GM12878 (cell line): ENCODE measurements at regions not wholly inside any gene's neighbourhood (a gene's known extent, or its start where the extent isn't known, plus 50 kb on each side); places are given as distances from the start of the nearest gene placed in this dataset.

Source experiments
- ATAC-seq: fragments of 200-7000 bp; cut with Tn5 transposase; 3 replicates; pipeline ENCODE4 v1.9.1; 2020; ENCODE audit warnings: mild to moderate bottlenecking, moderate library complexity
- BruUV-seq: library from RNA; stranded (reverse); fragments of 400-500 nt; replicated peaks from 2 replicates; lab custom pipeline; 2021; lab: Mats Ljungman, UMichigan
- CTCF ChIA-PET: fragments of 300-600 bp; sonication (Branson Sonifier 250); formaldehyde crosslinking; extraction: SDS; loops from one replicate; lab custom pipeline; 2021; ENCODE audit warnings: inconsistent platforms; lab: Yijun Ruan, JAX
- POLR2A ChIA-PET: fragments of 350-600 bp; formaldehyde crosslinking; extraction: SDS; loops from one replicate; lab custom pipeline; 2021; ENCODE audit warnings: inconsistent platforms; lab: Charles Lee
- RAD21 ChIA-PET: fragments of 300-600 bp; sonication (Branson Sonifier 250); formaldehyde crosslinking; loops from one replicate; lab custom pipeline; 2023; ENCODE audit warnings: antibody characterized with exemption; ENCODE audit not compliant: unreplicated experiment; lab: Charles Lee
- SMC1A ChIA-PET: fragments of 300-600 bp; sonication (Branson Sonifier 250); formaldehyde crosslinking; loops from one replicate; lab custom pipeline; 2023; ENCODE audit not compliant: unreplicated experiment, uncharacterized antibody; lab: Charles Lee
- DNase-seq: peaks from one replicate; pipeline ENCODE4 v3.0.0-alpha.2; 2011; ENCODE audit warnings: low read depth, low spot score
- FAIRE-seq: peaks from 3 replicates; lab custom pipeline; 2011; peaks lifted over from hg19 to GRCh38; lab: Jason Lieb, UNC
- H2AFZ ChIP-seq: 2 replicates; pipeline ENCODE4 v1.6.0; 2011; ENCODE audit warnings: low read depth, low read length, control low read depth; ENCODE audit not compliant: control insufficient read depth
- H3K27ac ChIP-seq: 2 replicates; pipeline ENCODE4 v1.5.1; 2011; ENCODE audit warnings: control low read depth; ENCODE audit not compliant: control insufficient read depth, insufficient read depth
- H3K27me3 ChIP-seq, 2 experiments: replicated peaks in 1 of 2; 2 replicates each; pipeline versions ENCODE4 v1.6.0 to v1.6.1; 2011; ENCODE audit warnings: low read length in 1 of 2; ENCODE audit not compliant: control insufficient read depth in 2 of 2, insufficient read depth in 2 of 2
- H3K36me3 ChIP-seq, 2 experiments: 2 replicates each; pipeline ENCODE4 v1.5.1; 2011; ENCODE audit warnings: low read length in 1 of 2; ENCODE audit not compliant: control insufficient read depth in 2 of 2, insufficient read depth in 2 of 2
- H3K4me1 ChIP-seq: 2 replicates; pipeline ENCODE4 v1.6.1; 2011; ENCODE audit warnings: mild to moderate bottlenecking, low read length, moderate library complexity, mixed read lengths; ENCODE audit not compliant: control insufficient read depth, insufficient read depth
- H3K4me2 ChIP-seq: 2 replicates; pipeline ENCODE4 v1.6.0; 2011; ENCODE audit warnings: control low read depth; ENCODE audit not compliant: control insufficient read depth, insufficient read depth
- H3K4me3 ChIP-seq: fragments of 200-600 bp; sonication (generic); 2 replicates; pipeline ENCODE4 v1.5.1; 2016
- H3K79me2 ChIP-seq: 2 replicates; pipeline ENCODE4 v1.6.0; 2011; ENCODE audit warnings: low read length; ENCODE audit not compliant: control insufficient read depth, insufficient read depth
- H3K9ac ChIP-seq: 2 replicates; pipeline ENCODE4 v1.8.0; 2011; ENCODE audit warnings: low read length, control low read depth, mixed read lengths; ENCODE audit not compliant: control insufficient read depth, insufficient read depth
- H3K9me3 ChIP-seq: replicated peaks from 3 replicates; pipeline ENCODE4 v1.5.1; 2011; ENCODE audit warnings: mild to moderate bottlenecking, low read length; ENCODE audit not compliant: control insufficient read depth, insufficient read depth
- H4K20me1 ChIP-seq: 2 replicates; pipeline ENCODE4 v1.6.0; 2011; ENCODE audit not compliant: control insufficient read depth, insufficient read depth
- ATF7 ChIP-seq: fragments of 450-650 bp; IDR thresholded peaks from 2 replicates; pipeline ENCODE4 v1.6.1; 2016; ENCODE audit warnings: low read depth, mild to moderate bottlenecking
- DPF2 ChIP-seq: fragments of 450-650 bp; IDR thresholded peaks from 2 replicates; pipeline ENCODE4 v1.6.1; 2017; ENCODE audit warnings: mild to moderate bottlenecking
- ESRRA ChIP-seq: IDR thresholded peaks from 2 replicates; pipeline ENCODE4 v1.6.1; 2012; ENCODE audit warnings: mild to moderate bottlenecking, low read length, improper control_type of control experiment
- GABPA ChIP-seq: IDR thresholded peaks from 2 replicates; pipeline ENCODE4 v1.6.1; 2014; ENCODE audit warnings: antibody characterized with exemption, low read depth, mild to moderate bottlenecking, inconsistent platforms
- HSF1 ChIP-seq: fragments of 150-350 bp; IDR thresholded peaks from 2 replicates; pipeline ENCODE4 v1.6.1; 2014; ENCODE audit warnings: mild to moderate bottlenecking, low read depth, low read length
- JUNB ChIP-seq: IDR thresholded peaks from 2 replicates; pipeline ENCODE4 v1.6.1; 2016; ENCODE audit warnings: antibody characterized with exemption, mild to moderate bottlenecking
- MEF2B ChIP-seq: fragments of 450-650 bp; IDR thresholded peaks from 2 replicates; pipeline ENCODE4 v1.6.1; 2018; ENCODE audit warnings: mild to moderate bottlenecking, moderate library complexity; ENCODE audit not compliant: partially characterized antibody, poor library complexity, severe bottlenecking
- MTA2 ChIP-seq: fragments of 450-650 bp; IDR thresholded peaks from 2 replicates; pipeline ENCODE4 v1.6.1; 2016; ENCODE audit warnings: low read depth, mild to moderate bottlenecking, moderate library complexity
- NFIC ChIP-seq: IDR thresholded peaks from 2 replicates; pipeline ENCODE4 v1.6.1; 2012; ENCODE audit warnings: low read depth, mild to moderate bottlenecking, inconsistent platforms, low read length, moderate library complexity
- NR2F1 ChIP-seq: fragments of 450-650 bp; conservative IDR thresholded peaks from 2 replicates; pipeline ENCODE4 v1.6.1; 2017; ENCODE audit warnings: mild to moderate bottlenecking
- RUNX3 ChIP-seq: IDR thresholded peaks from 2 replicates; pipeline ENCODE4 v1.6.1; 2012; ENCODE audit warnings: low read length, inconsistent platforms
- SUPT20H ChIP-seq: IDR thresholded peaks from 2 replicates; pipeline ENCODE4 v1.6.1; 2011; ENCODE audit warnings: low read depth, mild to moderate bottlenecking, low read length, moderate library complexity, borderline replicate concordance; ENCODE audit not compliant: control insufficient read depth
- TBL1XR1 ChIP-seq: IDR thresholded peaks from 2 replicates; pipeline ENCODE4 v1.6.1; 2012; ENCODE audit warnings: low read depth, low read length, improper control_type of control experiment
- WGBS: methylation state at CpG from one replicate; pipeline ENCODE4 v1.1.6; 2016; ENCODE audit warnings: low lambda C conversion rate; ENCODE audit not compliant: insufficient replicate concordance, insufficient coverage; ENCODE audit errors: missing lambda C conversion rate; 5-methylcytosine and 5-hydroxymethylcytosine counted together
- in situ Hi-C: fragments of 300-500 bp; cut with MboI; formaldehyde crosslinking; loops from 9 replicates; pipeline ENCODE4 v1.14.3; 2018; ENCODE audit warnings: mixed read lengths
- intact Hi-C: fragments of 100-400 bp; cut with micrococcal nuclease; formaldehyde crosslinking; loops from one replicate; pipeline ENCODE4 v1.14.2; 2022; ENCODE audit not compliant: unreplicated experiment
- TF ChIP-seq, protein P1 (sequence below): fragments of 450-650 bp; IDR thresholded peaks from 2 replicates; pipeline ENCODE4 v1.6.1; 2017; ENCODE audit warnings: low read depth, mild to moderate bottlenecking, moderate library complexity

- CTCF ChIA-PET: no interaction called here
Observed at GRCh38 chr6:22653980-22654610, 84.7 kb downstream of the HDGFL1 start.

GRCh38 chr6:22656706-22657351 is 87.5 kb downstream of the HDGFL1 start:
- in situ Hi-C loops: no loop called here
- ChIA-PET RAD21 (interaction anchor here (0.8 kb wide), 1 partner anchor 508 kb away, joined by 3 read pairs; no protein-coding TSS in a partner anchor), POLR2A (no interaction called here), CTCF (interaction anchor here (0.7 to 1.3 kb wide), 3 partner anchors 11 to 45 kb away, joined by 3 to 5 read pairs (median 3); no protein-coding TSS in a partner anchor), SMC1A (interaction anchor here (0.7 to 1.8 kb wide), 12 partner anchors 9 to 1064 kb away, joined by 3 to 9 read pairs (median 4); partner anchors contain the start of gene SOX4)
- intact Hi-C loops: no loop called here
- H3K36me3 ChIP-seq: no peaks in the 10 kb centered on the region
- H3K9me3 ChIP-seq: no peaks in the 10 kb centered on the region
- no peaks in the 10 kb centered on the region for H3K79me2 ChIP-seq
- no peak overlapping the region for H3K4me2 ChIP-seq
- WGBS: 23% methylated on average over 3 of the region's 3 CpGs
- H3K27me3 ChIP-seq: no peaks in the 10 kb centered on the region
- ATAC-seq (peak; percentile 82), DNase-seq (no peak), FAIRE-seq (no peak)
- no peak overlapping the region for H3K9ac ChIP-seq
- H3K4me1 ChIP-seq: no peaks in the 10 kb centered on the region
- no peaks in the 10 kb centered on the region for H4K20me1 ChIP-seq
- no TSS peak for BruUV-seq
- no peak overlapping the region for H3K27ac ChIP-seq
- no peak overlapping the region for H3K4me3 ChIP-seq
- H2AFZ ChIP-seq: no peak overlapping the region
- no peak for TF ChIP-seq GABPA
- no peak for TF ChIP-seq HSF1
- TF ChIP-seq NFIC: peak; percentile 24; the same call in 1 of the 2 replicates
- TF ChIP-seq, protein P1, sequence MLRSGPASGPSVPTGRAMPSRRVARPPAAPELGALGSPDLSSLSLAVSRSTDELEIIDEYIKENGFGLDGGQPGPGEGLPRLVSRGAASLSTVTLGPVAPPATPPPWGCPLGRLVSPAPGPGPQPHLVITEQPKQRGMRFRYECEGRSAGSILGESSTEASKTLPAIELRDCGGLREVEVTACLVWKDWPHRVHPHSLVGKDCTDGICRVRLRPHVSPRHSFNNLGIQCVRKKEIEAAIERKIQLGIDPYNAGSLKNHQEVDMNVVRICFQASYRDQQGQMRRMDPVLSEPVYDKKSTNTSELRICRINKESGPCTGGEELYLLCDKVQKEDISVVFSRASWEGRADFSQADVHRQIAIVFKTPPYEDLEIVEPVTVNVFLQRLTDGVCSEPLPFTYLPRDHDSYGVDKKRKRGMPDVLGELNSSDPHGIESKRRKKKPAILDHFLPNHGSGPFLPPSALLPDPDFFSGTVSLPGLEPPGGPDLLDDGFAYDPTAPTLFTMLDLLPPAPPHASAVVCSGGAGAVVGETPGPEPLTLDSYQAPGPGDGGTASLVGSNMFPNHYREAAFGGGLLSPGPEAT: peak; percentile 24; the same call in 1 of the 2 replicates
- TF ChIP-seq MEF2B: peak; percentile 90
- peak; percentile 67; the same call in 1 of the 2 replicates for TF ChIP-seq NR2F1
- peak; percentile 56; the same call in 1 of the 2 replicates for TF ChIP-seq RUNX3
- TF ChIP-seq MTA2: peak; percentile 79
- TF ChIP-seq SUPT20H: no peak
- peak; percentile 36; the same call in 1 of the 2 replicates for TF ChIP-seq DPF2
- peak; percentile 77; the same call in 1 of the 2 replicates for TF ChIP-seq ESRRA
- TF ChIP-seq TBL1XR1: 0 out of 2 replicates have a peak, but pooled peaks have one; percentile 23

More at GRCh38 chr6:22653980-22654610, 84.7 kb downstream of the HDGFL1 start:
- 16% methylated on average over 7 of the region's 7 CpGs for WGBS
- Histone ChIP-seq H3K9me3 (no peaks in the 10 kb centered on the region), H3K4me3 (no peak overlapping the region), H3K27me3 (no peaks in the 10 kb centered on the region), H4K20me1 (no peaks in the 10 kb centered on the region), H3K4me2 (no peak overlapping the region), H3K79me2 (no peaks in the 10 kb centered on the region), H2AFZ (no peak overlapping the region), H3K4me1 (no peaks in the 10 kb centered on the region), H3K9ac (no peak overlapping the region), H3K27ac (no peak overlapping the region), H3K36me3 (no peaks in the 10 kb centered on the region)
- RAD21 ChIA-PET: no interaction called here
- no peak for TF ChIP-seq JUNB
- TF ChIP-seq ATF7: peak; percentile 36; the same call in 1 of the 2 replicates
- in situ Hi-C loops (no loop called here), intact Hi-C loops (no loop called here)
- no TSS peak for BruUV-seq
- DNase-seq (no peak), ATAC-seq (no peak; the same call in 2 of the 3 replicates), FAIRE-seq (no peak)
- POLR2A ChIA-PET: no interaction called here
- SMC1A ChIA-PET: interaction anchor here (0.9 kb wide), 2 partner anchors 12 to 141 kb away, joined by 3 read pairs; no protein-coding TSS in a partner anchor
